PC-3 (cell line): ENCODE measurements at regions not wholly inside any gene's neighbourhood (a gene's known extent, or its start where the extent isn't known, plus 50 kb on each side); places are given as distances from the start of the nearest gene placed in this dataset.

Experiments used
- ATAC-seq: fragments of 200-7000 bp; cut with Tn5 transposase; 2 replicates; pipeline ENCODE4 v1.9.1; 2020; ENCODE audit warnings: mild to moderate bottlenecking, moderate library complexity
- BruUV-seq: library from RNA; stranded (reverse); fragments of 400-500 nt; replicated peaks from 2 replicates; lab custom pipeline; 2021; lab: Mats Ljungman, UMichigan
- CTCF ChIA-PET: fragments of 300-600 bp; sonication (Branson Sonifier 250); formaldehyde crosslinking; loops from one replicate; lab custom pipeline; 2022; ENCODE audit warnings: antibody characterized with exemption; lab: Charles Lee
- POLR2A ChIA-PET: fragments of 300-600 bp; sonication (Branson Sonifier 250); formaldehyde crosslinking; loops from one replicate; lab custom pipeline; 2022; ENCODE audit warnings: antibody characterized with exemption; ENCODE audit not compliant: unreplicated experiment; lab: Charles Lee
- DNase-seq: peaks from one replicate; pipeline ENCODE4 v3.0.0-alpha.2; 2015
- H2AFZ ChIP-seq: fragments of 300-600 bp; sonication (generic); 2 replicates; pipeline ENCODE4 v1.6.0; 2016; ENCODE audit warnings: antibody characterized with exemption, low read length
- H3F3A ChIP-seq: fragments of 300-600 bp; sonication (generic); one replicate; pipeline ENCODE4 v1.6.0; 2017; ENCODE audit warnings: antibody characterized with exemption, low read length, control low read depth, mild to moderate bottlenecking; ENCODE audit not compliant: unreplicated experiment
- H3K27ac ChIP-seq: fragments of 300-600 bp; sonication (generic); 2 replicates; pipeline ENCODE4 v1.5.1; 2016; ENCODE audit warnings: mild to moderate bottlenecking, low read length
- H3K27me3 ChIP-seq: fragments of 300-600 bp; sonication (generic); 2 replicates; pipeline ENCODE4 v1.6.1; 2016; ENCODE audit warnings: low read length, mixed read lengths
- H3K36me3 ChIP-seq: fragments of 300-600 bp; sonication (generic); 2 replicates; pipeline ENCODE4 v1.6.1; 2016; ENCODE audit warnings: low read depth, mixed run types, low read length, mixed read lengths
- H3K4me1 ChIP-seq: fragments of 300-600 bp; sonication (generic); 2 replicates; pipeline ENCODE4 v1.5.1; 2016; ENCODE audit warnings: low read length; ENCODE audit not compliant: insufficient read depth
- H3K4me2 ChIP-seq: fragments of 300-600 bp; sonication (generic); 2 replicates; pipeline ENCODE4 v1.6.0; 2016; ENCODE audit warnings: low read length
- H3K4me3 ChIP-seq: fragments of 300-600 bp; sonication (generic); 2 replicates; pipeline ENCODE4 v1.5.1; 2016; ENCODE audit warnings: mild to moderate bottlenecking, low read length, mixed read lengths
- H3K79me2 ChIP-seq: fragments of 300-600 bp; sonication (generic); 2 replicates; pipeline ENCODE4 v1.6.1; 2017; ENCODE audit warnings: low read length, mixed read lengths
- H3K9ac ChIP-seq: fragments of 300-600 bp; sonication (generic); 2 replicates; pipeline ENCODE4 v1.6.0; 2016; ENCODE audit warnings: mild to moderate bottlenecking, low read length
- H3K9me2 ChIP-seq: fragments of 300-600 bp; sonication (generic); replicated peaks from 2 replicates; pipeline ENCODE4 v1.6.1; 2016; ENCODE audit warnings: mixed run types, low read length, mixed read lengths
- H3K9me3 ChIP-seq: fragments of 300-600 bp; sonication (generic); 2 replicates; pipeline ENCODE4 v1.6.1; 2016; ENCODE audit warnings: low read length, mixed read lengths
- H4K20me1 ChIP-seq: fragments of 300-600 bp; sonication (generic); 2 replicates; pipeline ENCODE4 v1.6.1; 2016; ENCODE audit warnings: low read length, mixed read lengths
- CTCF ChIP-seq: fragments of 300-600 bp; sonication (generic); conservative IDR thresholded peaks from 2 replicates; pipeline ENCODE4 v1.5.1; 2017; ENCODE audit warnings: antibody characterized with exemption, low read depth, mild to moderate bottlenecking, low read length
- EZH2 ChIP-seq: fragments of 300-600 bp; sonication (generic); IDR thresholded peaks from one replicate; pipeline ENCODE4 v1.6.1; 2017; ENCODE audit warnings: antibody characterized with exemption, mild to moderate bottlenecking, low read length; ENCODE audit not compliant: unreplicated experiment
- EZH2phosphoT487 ChIP-seq: fragments of 300-600 bp; sonication (generic); IDR thresholded peaks from 2 replicates; pipeline ENCODE4 v1.6.1; 2018; ENCODE audit warnings: mild to moderate bottlenecking, antibody characterized with exemption, low read length, borderline replicate concordance
- intact Hi-C: fragments of 100-400 bp; cut with micrococcal nuclease; formaldehyde crosslinking; loops from 2 replicates; pipeline ENCODE4 v1.9.0; 2023

DNA sequence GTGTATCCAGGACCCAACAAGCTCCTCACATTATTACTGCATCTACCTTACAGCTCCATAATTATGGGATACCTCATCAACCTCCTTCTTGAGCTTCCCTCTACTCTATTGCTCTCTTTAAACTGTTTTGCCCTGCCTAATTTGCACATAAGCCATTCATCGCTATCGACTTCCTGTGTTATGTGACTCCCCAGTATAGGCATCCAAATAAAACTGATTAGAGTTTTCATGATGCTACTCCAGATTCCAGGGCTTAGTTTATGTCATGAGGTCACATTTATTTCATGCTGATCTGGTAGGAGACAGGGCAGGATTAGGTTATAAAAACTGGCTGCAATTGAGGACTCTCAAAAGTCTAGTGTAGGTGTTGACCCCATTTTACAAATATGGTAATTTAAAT lies 569.9 kb upstream of the MGAT4C start:
- ATAC-seq (peak; percentile 37; the same call in 1 of the 2 replicates), DNase-seq (no peak)
- Histone ChIP-seq H4K20me1 (no peaks in the 10 kb centered on the region), H3K4me3 (no peak overlapping the region), H3F3A (no peaks in the 10 kb centered on the region), H3K4me1 (peaks cover 5% of the 10 kb centered on the region; the same call in 1 of the 2 replicates), H3K9me3 (no peaks in the 10 kb centered on the region), H3K27ac (no peak overlapping the region), H2AFZ (no peak overlapping the region), H3K79me2 (no peaks in the 10 kb centered on the region), H3K36me3 (no peaks in the 10 kb centered on the region), H3K9me2 (no peaks in the 10 kb centered on the region), H3K9ac (no peak overlapping the region), H3K27me3 (no peaks in the 10 kb centered on the region), H3K4me2 (no peak overlapping the region)
- no TSS peak for BruUV-seq
- CTCF ChIA-PET, result no interaction called here
- no peak for TF ChIP-seq EZH2phosphoT487
- TF ChIP-seq EZH2, result no peak
- no peak for TF ChIP-seq CTCF
- POLR2A ChIA-PET, result no interaction called here
- intact Hi-C loops, result no loop called here

- ChIA-PET POLR2A (no interaction called here), CTCF (no interaction called here)
- BruUV-seq, result no TSS peak
- peaks cover 14% of the 10 kb centered on the region for H3K4me1 ChIP-seq
- no peaks in the 10 kb centered on the region for H3K36me3 ChIP-seq
- ATAC-seq (peak; percentile 91), DNase-seq (peak; percentile 67)
- H3F3A ChIP-seq, result no peaks in the 10 kb centered on the region
- H3K9ac ChIP-seq, result no peak overlapping the region
- H3K27me3 ChIP-seq, result no peaks in the 10 kb centered on the region
- no peaks in the 10 kb centered on the region for H3K9me3 ChIP-seq
- TF ChIP-seq EZH2phosphoT487 (no peak), CTCF (no peak), EZH2 (no peak)
- no peaks in the 10 kb centered on the region for H3K9me2 ChIP-seq
- no peaks in the 10 kb centered on the region for H3K79me2 ChIP-seq
- intact Hi-C loops, result no loop called here
- H2AFZ ChIP-seq, result no peak overlapping the region
- H3K4me3 ChIP-seq, result no peak overlapping the region
- H4K20me1 ChIP-seq, result no peaks in the 10 kb centered on the region
- no peak overlapping the region for H3K27ac ChIP-seq
- H3K4me2 ChIP-seq, result no peak overlapping the region
Measured at GRCh38 chr12:86801439-86801838, 545.2 kb upstream of the MGAT4C start.

GRCh38 chr12:86799616-86800015 lies 543.4 kb upstream of the MGAT4C start:
- Histone ChIP-seq H3K27me3 (no peaks in the 10 kb centered on the region), H3K4me2 (no peak overlapping the region), H4K20me1 (no peaks in the 10 kb centered on the region), H2AFZ (no peak overlapping the region), H3K36me3 (no peaks in the 10 kb centered on the region), H3K4me1 (peaks cover 14% of the 10 kb centered on the region), H3K9me3 (no peaks in the 10 kb centered on the region), H3K27ac (no peak overlapping the region), H3K4me3 (no peak overlapping the region), H3K9ac (no peak overlapping the region), H3K79me2 (no peaks in the 10 kb centered on the region), H3F3A (no peaks in the 10 kb centered on the region), H3K9me2 (no peaks in the 10 kb centered on the region)
- intact Hi-C loops, result no loop called here
- ChIA-PET CTCF (no interaction called here), POLR2A (no interaction called here)
- DNase-seq (no peak), ATAC-seq (no peak)
- BruUV-seq, result no TSS peak
- TF ChIP-seq CTCF, result no peak
- TF ChIP-seq EZH2phosphoT487, result no peak
- no peak for TF ChIP-seq EZH2
